Medulla oblongata (tissue), 1 donor: ENCODE measurements at regions not wholly inside any gene's neighbourhood (a gene's known extent, or its start where the extent isn't known, plus 50 kb on each side); places are given as distances from the start of the nearest gene placed in this dataset.
"Not testable (repeated sequence)": the region's sequence is repeated elsewhere in the genome, so short reads cannot be mapped to it uniquely, and the experiment has no call there.

Source experiments
- DNase-seq: peaks from one replicate; pipeline ENCODE4 v3.0.0-alpha.2; 2015; ENCODE audit errors: extremely low spot score

GRCh38 chr19:37303591-37304171 is 67.2 kb upstream of the ZNF527 start:
- DNase-seq = no peak

DNA sequence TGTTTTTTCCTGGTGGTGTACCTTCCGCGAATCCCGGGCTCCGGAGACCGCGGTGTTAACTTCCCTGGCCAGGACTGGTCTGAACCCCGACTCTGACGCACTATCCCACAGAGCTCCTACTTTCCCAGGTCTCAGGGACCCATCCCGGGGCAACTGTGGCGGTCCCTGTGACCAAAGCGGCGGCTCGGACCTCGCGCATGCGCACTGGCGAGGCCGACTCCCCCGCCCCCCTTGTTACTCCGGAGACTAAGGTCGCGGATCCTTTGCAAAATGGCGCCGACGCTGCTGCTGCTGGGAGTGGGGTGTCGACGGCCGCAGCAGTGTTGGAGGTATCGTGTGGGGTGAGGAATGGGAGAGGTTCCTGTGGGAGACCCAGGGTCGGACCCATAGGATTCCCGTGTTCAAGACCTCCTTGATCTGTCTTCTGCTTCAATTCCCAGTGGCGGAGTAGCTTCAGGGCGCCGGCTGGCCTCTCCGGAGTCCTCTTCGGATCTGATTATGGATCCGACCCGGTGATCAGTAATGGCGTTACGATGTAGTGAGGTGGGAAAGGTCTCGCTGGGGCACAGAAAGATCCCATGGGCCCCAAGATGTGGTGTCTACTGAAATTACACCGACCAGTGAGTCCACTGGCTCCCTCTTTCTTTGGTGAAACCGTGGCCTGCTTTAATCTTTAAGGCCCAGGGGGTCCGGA is 66.6 kb upstream of the ZNF527 start:
- DNase-seq = no peak

- no peak for DNase-seq
Measured at GRCh38 chr19:37304884-37305255, 66.0 kb upstream of the ZNF527 start.

DNA sequence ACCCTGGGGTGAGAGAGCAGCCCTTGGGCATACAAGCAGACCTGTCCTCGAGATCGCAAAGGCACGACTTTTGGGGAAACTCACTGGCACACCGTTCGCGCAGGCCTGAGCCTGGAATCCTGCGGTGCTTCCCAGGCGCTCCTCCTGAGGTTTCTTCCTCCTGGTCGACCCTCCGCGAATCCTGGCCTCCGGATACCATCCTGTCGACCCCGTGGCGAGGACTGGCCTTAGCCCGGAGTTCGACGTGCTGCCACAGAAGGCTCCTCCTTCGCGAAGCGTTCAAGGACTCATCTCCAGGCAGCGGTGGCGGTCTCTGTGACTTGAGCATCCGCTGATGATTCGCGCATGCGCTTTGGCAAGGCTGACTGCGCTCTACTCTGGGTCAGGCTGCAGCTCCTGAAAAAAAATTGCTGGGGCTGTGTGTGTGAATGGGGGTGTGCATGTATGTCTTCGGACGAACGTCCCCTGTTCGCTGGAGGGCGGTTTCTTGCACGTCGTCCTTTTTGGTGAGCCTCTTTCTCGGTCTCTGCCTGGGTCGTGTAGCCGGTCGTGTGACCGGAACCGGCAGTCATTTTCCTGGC is 64.4 kb upstream of the ZNF527 start:
- no peak for DNase-seq

DNA sequence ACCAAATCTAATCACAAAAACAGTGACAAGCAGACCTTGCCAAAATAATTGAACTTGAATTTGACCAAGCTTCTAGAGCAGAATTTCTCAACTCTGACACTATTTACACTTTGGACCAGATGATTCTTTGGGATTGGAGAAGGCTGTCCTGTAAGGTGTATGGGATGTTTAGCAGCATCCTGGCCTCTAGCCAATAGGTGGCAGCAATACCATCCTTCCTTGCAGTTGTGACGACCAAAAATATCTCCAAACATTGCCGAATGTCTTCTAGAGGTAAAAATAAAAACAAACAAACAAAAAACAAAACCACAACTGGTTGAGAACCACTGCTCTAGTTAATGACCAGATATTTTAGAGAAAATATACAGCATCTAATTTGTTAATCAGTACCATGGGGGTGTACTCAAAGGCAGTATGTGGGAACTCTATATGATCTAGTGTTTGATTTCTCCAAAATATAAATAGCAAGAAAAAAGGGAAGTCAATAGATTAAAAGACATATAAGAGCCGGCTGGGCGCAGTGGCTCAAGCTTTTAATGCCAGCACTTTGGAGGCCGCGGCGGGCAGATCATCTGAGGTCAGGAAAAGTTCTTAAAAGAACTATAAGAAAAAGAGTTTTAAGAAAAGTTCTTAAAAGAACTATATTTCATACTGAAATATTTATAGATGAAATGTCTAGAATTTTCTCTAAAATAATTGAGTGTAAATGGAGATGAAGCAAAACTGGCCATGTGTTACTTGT is 60.9 kb upstream of the ZNF527 start:
- DNase-seq = no peak

DNA sequence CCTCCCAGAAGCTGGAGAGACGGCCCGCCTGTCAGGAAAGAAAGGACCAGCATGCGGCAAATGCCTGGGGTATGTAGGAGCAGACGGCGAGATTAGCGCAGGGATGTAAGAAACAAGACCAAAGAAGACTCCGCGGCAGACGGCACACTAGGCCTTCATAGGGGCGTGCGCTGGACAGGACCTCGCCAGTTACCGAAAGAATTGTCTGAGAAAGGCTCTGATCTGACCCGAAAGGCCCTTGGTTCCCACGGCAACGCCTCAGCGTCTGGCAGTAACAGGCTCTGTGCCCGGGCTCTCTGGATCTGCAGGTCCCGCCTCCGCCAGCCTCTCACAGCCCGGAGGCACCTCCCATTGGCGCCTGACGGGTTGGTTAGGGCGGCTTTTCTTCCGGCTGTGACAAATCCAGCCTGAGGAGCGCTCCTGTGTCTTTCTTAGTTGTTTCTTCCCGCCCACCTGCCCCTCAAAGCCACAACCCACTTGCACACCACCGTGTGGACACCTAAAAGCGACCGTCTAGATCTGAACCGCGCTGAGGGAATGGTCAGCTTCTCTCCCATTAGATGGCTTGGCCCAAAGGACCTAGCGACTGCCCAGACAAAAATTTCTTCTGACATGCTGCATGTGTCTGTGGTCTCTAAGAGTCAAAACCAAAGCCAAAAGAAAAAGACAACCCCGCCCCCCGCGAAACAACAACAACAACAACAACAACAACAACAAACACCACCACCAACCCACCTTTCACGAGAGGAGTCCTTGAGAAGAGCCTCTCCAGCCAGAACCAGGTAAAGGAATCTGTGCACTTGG is 58.2 kb upstream of the ZNF527 start:
- peak; percentile 60 for DNase-seq

- no peak for DNase-seq
Measured at GRCh38 chr19:37313335-37313627, 57.6 kb upstream of the ZNF527 start.

DNA sequence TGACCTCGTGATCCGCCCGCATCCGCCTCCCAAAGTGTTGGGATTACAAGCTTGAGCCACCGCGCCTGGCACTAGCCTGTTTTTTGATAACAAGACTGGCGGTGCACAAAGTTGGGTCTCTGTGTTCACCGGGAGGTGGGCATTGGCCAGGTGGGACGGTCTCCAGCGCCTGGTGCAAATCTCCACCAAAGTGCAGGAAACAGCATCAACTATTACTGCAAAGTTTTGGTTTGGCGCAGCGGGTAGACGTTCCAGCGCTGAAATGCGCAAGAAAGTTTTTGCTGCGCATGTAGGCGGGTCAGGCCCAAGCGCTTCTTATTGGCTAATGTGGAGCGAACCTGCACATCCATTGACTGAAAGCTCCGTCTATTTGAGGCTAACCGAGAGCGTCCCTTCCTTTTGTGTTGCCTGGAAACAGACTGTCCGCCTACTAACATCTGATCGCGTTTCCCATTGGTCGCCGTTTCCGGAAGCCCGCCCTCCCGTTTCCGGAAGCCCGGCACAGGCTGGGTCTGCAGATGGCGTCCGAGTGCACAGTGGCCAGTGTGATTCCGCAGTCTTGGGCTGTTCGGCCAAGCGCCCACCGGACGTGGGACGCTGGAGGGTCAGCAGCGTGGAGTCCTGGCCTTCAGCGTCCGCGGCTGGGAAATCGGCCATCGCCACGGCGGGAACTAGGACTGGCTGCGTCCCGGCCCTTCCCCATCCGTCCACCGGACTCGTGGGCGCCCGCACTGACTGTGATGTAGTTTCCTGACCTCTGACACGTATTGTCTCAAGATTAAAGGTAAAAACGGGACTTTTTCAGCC is 53.3 kb upstream of the ZNF527 start:
- DNase-seq = peak; percentile 99

- DNase-seq = not testable (repeated sequence)
Measured at GRCh38 chr19:37320988-37321387, 49.9 kb upstream of the ZNF527 start.
